PC-3 (cell line): ENCODE measurements at regions not wholly inside any gene's neighbourhood (a gene's known extent, or its start where the extent isn't known, plus 50 kb on each side); places are given as distances from the start of the nearest gene placed in this dataset.
"Not testable (repeated sequence)": the region's sequence is repeated elsewhere in the genome, so short reads cannot be mapped to it uniquely, and the experiment has no call there.

Source experiments
- CTCF ChIP-seq: fragments of 300-600 bp; sonication (generic); conservative IDR thresholded peaks from 2 replicates; pipeline ENCODE4 v1.5.1; 2017; ENCODE audit warnings: antibody characterized with exemption, low read depth, mild to moderate bottlenecking, low read length
- EZH2 ChIP-seq: fragments of 300-600 bp; sonication (generic); IDR thresholded peaks from one replicate; pipeline ENCODE4 v1.6.1; 2017; ENCODE audit warnings: antibody characterized with exemption, mild to moderate bottlenecking, low read length; ENCODE audit not compliant: unreplicated experiment

- not testable (repeated sequence) for TF ChIP-seq CTCF, EZH2
These were observed 689.3 kb downstream of the KCNJ18 start for GRCh38 chr17:22381589-22381988.
